Hippocampal formation (tissue), 2 donors: ENCODE measurements at regions not wholly inside any gene's neighbourhood (a gene's known extent, or its start where the extent isn't known, plus 50 kb on each side); places are given as distances from the start of the nearest gene placed in this dataset.

Experiments used
- DNase-seq, 2 donors: peaks; one replicate each; lab custom pipeline; 2025; lab: John Stamatoyannopoulos, UW

- DNase-seq = no peak
Observed at GRCh38 chr18:67973916-67974315, 457.4 kb upstream of the DSEL start.

GRCh38 chr18:67969458-67969857 lies 452.9 kb upstream of the DSEL start:
- DNase-seq = no peak

- DNase-seq = no peak
Observed at GRCh38 chr18:67966224-67966623, 449.7 kb upstream of the DSEL start.

- no peak for DNase-seq
Observed at GRCh38 chr18:67964462-67964861, 447.9 kb upstream of the DSEL start.

- DNase-seq = no peak
Observed at GRCh38 chr18:67961701-67962440, 445.4 kb upstream of the DSEL start.

GRCh38 chr18:67957684-67958083 lies 441.2 kb upstream of the DSEL start:
- DNase-seq = no peak

GRCh38 chr18:67954594-67954993 lies 438.1 kb upstream of the DSEL start:
- DNase-seq = no peak

GRCh38 chr18:67951137-67951536 lies 434.6 kb upstream of the DSEL start:
- DNase-seq = no peak

GRCh38 chr18:67938660-67939059 lies 422.1 kb upstream of the DSEL start:
- no peak for DNase-seq

- DNase-seq = no peak
Observed at GRCh38 chr18:67935638-67936037, 419.1 kb upstream of the DSEL start.

GRCh38 chr18:67933271-67933670 lies 416.8 kb upstream of the DSEL start:
- no peak for DNase-seq

- DNase-seq = no peak
Observed at GRCh38 chr18:67932271-67932670, 415.8 kb upstream of the DSEL start.

- no peak for DNase-seq
Observed at GRCh38 chr18:67926929-67927864, 410.7 kb upstream of the DSEL start.

- no peak for DNase-seq
Observed at GRCh38 chr18:67924656-67925055, 408.1 kb upstream of the DSEL start.

- DNase-seq = no peak
Observed at GRCh38 chr18:67919316-67919715, 402.8 kb upstream of the DSEL start.

GRCh38 chr18:67916097-67916496 lies 399.6 kb upstream of the DSEL start:
- no peak for DNase-seq

- no peak for DNase-seq
Observed at GRCh38 chr18:67913040-67913439, 396.5 kb upstream of the DSEL start.

- DNase-seq = no peak
Observed at GRCh38 chr18:67901573-67901972, 385.1 kb upstream of the DSEL start.

- no peak for DNase-seq
Observed at GRCh38 chr18:67896451-67896850, 379.9 kb upstream of the DSEL start.

- no peak for DNase-seq
Observed at GRCh38 chr18:67893916-67894315, 377.4 kb upstream of the DSEL start.

GRCh38 chr18:67876871-67877270 lies 360.4 kb upstream of the DSEL start:
- no peak for DNase-seq

- DNase-seq = no peak
Observed at GRCh38 chr18:67875944-67876343, 359.4 kb upstream of the DSEL start.

GRCh38 chr18:67875060-67875459 lies 358.5 kb upstream of the DSEL start:
- DNase-seq = no peak
